ENCODE measurements at regions not wholly inside any gene's neighbourhood (a gene's known extent, or its start where the extent isn't known, plus 50 kb on each side); places are given as distances from the start of the nearest gene placed in this dataset.

- TF ChIP-seq CTCF (IDR thresholded peaks at IDR 0.05) (no peak), POLR2A (IDR thresholded peaks at IDR 0.05) (no peak)
Measured at GRCh38 chrX:109922190-109922589, 80.7 kb upstream of the TMEM164 start.
